ENCODE measurements at regions not wholly inside any gene's neighbourhood (a gene's known extent, or its start where the extent isn't known, plus 50 kb on each side); places are given as distances from the start of the nearest gene placed in this dataset.
"Not testable (repeated sequence)": the region's sequence is repeated elsewhere in the genome, so short reads cannot be mapped to it uniquely, and the experiment has no call there.

- DNase-seq (ENCODE audit: low spot score): no peak
Measured at GRCh38 chr2:239832490-239833268, 192.5 kb downstream of the NDUFA10 start.

DNA sequence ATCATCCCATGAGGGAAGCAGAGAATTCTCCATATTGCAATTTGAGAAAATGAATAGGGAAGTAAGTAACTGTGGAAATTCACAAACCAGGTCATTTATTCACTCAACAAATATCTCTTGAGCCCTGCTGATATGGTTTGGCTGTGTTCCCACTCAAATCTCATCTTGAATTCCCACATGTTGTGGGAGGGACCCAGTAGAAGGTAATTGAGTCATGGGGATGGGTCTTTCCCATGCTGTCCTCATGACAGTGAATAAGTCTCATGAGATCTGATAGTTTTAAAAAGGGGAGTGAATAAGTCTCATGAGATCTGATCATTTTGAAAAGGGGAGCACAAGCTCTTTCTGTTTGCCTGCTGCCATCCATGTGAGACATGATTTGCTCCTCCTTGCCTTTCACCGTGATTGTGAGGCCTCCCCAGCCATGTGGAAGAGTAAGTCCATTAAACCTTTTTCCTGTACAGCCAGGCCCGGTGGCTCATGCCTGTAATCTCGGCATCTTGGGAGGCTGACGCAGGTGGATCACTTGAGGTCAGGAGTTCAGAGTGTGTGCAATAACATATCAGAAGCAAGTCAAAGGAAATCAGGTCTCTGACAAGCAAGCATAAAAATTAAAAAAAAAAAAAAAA, 193.2 kb downstream of the NDUFA10 start:
- DNase-seq (ENCODE audit: low spot score): no peak

DNA sequence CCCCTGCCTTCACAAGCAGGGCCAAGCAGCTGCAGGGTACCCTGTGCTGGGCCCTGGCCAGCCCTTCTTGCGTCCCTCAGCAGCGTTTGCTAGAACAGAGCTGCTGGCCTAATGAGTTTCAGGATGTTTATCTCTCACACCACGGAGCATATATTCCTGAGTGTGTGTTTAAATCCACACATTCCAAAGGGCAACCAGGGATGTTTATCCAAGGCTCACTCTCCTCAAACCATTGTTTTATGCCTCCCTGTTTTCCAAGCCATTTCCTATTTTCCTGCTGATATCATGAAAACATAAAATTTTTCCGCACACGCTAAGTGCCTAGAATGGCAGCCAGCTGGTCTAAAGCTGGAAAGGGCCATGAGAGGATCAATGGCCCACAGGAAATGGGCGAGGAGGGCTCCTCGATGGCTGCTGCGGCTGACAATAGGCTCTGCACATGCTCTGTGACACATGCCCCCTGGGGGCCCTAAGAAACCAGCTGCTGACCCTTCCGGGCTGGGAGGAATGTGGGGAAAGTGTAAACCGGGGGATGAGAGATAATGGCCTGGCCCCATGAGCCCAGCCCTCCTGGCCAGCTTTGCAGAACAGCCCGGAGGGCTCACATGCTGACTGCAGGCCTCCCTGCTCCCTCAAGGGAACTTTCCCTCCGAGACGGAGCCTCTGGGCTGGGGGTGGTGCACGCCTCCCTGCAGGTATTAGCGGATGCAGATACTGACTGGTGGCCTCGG, 194.0 kb downstream of the NDUFA10 start:
- no peak for DNase-seq (ENCODE audit: low spot score)

DNA sequence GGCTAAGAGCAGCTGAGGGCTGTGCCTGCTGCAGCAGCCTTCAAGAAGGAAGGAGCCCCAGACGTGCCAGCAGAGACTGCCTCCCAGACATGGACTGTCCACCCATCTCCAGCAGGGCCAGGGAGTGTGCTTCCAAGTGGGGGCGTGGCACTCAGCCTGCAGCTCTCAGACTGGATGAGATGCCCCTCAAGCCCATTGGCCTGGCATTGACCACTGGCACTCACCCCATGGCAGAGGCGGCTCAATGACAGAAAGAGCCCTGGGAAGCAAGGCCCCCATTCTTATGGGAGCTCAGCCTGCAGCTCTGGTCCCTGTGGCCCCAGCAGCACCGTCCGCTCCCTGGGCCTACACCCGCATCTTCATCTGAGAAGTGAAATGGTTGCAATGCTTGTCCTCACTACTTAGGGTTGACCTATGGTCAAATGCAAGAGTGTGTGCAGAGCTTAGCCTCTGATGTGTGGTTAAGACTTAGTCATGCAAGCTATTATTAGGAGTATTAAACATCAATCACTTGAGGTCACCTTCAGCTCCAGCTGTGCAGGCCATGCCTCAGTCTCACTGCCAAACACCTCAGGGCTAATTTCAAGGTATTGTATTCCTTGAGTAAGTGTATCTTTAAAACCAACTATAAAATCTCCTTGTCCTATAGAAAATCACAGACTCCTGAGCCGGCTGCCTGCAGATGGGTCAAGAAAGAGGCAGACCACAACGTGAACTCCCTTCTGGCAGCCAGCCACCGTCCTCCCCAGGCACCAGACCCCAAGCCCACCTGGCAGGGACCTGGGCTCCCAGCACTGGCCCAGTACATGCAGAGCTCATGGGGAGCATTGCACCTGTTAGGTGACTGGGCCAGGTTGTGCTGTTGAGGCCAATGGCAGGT, 194.8 kb downstream of the NDUFA10 start:
- no peak for DNase-seq (ENCODE audit: low spot score)

- DNase-seq (ENCODE audit: low spot score): no peak
Measured at GRCh38 chr2:239829326-239829725, 195.8 kb downstream of the NDUFA10 start.

GRCh38 chr2:239828973-239829275, 196.2 kb downstream of the NDUFA10 start:
- DNase-seq (ENCODE audit: low spot score): not testable (repeated sequence)

- DNase-seq (ENCODE audit: low spot score): no peak
Measured at GRCh38 chr2:239828192-239828972, 196.8 kb downstream of the NDUFA10 start.

DNA sequence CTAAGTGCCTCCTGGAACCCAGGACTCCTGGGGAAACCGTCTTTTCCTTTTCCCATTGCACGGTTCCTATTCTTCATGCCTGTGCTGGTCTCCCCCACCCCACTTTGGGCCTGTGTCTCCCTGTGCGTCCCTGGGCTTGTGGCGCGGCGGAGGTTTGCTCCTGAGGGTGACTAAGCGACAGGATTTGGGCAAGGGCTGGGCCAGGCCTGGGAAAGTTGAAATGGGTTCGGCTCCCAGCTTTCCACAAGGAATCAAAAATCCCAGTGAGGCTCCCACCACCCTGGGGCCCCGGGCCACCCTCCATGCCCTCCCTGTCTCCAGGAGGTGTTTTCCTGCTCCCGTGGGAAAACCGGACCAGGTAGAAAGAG, 197.6 kb downstream of the NDUFA10 start:
- no peak for DNase-seq (ENCODE audit: low spot score)

DNA sequence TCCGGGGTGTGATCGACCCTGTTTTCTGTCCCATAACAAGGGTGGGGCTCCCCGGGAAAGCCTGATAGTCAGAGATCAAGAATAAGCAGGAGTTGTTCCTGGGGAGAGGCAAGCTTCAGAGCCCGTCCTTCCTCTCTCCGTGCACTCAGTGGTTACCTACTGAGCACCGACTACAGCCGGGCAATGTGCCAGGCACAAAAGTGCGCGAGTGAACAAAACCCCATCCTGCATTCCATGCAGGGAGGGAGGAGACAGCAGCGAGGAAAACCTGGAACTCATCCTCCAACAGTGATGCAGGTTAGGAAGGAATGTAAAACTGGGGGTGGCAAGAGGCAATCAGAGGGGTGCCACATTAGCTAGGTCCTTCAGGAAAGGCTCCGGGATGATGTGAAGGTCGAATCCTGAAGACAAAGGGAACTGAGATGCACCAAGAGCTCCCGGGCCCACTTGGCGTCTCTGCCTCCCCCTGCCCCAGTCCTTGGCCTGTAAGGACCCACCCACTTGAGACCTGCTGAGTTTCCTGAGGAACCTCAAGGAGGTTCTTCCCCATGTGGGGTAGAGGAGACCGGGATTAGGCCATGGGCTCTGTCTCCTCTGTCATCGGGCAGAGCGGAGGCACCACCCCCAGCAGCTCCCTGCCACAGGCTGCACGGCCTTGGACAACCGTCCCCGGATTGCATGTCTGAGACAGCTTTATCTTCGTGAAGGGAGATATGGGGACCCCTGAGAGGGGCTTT, 198.2 kb downstream of the NDUFA10 start:
- DNase-seq (ENCODE audit: low spot score): no peak

DNA sequence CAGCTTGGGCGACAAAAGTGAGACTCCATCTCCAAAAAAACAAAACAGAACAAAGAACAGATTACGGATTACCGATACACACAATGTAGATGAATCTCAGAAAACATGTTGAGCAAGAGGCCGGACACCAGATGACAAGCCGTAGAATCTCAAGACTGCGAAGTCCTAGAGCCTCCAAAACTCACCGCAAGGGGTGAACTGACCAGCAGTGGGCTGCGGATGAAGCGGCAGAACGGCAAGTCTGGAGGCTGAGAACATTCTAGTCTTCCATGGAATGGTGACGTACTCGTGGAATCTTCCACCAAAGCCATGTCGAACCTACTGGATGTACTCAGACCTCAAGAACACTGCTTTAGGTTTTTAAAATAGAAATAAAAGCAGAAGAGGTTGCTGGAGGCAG, 198.8 kb downstream of the NDUFA10 start:
- no peak for DNase-seq (ENCODE audit: low spot score)

DNA sequence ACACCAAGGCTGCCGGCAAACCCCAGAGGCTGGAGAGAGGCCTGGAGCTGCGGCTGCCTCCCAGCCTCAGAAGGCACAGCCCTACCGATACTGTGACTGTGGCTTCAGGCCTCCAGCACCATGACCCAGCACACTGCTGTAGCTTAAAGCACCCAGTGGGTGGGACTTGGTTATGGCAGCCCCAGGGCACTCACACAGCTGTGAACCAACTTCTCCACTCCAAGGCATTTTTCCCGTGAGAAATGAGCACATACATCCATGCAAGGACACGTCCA, 199.5 kb downstream of the NDUFA10 start:
- no peak for DNase-seq (ENCODE audit: low spot score)

GRCh38 chr2:239824866-239825704, 200.1 kb downstream of the NDUFA10 start:
- no peak for DNase-seq (ENCODE audit: low spot score)

DNA sequence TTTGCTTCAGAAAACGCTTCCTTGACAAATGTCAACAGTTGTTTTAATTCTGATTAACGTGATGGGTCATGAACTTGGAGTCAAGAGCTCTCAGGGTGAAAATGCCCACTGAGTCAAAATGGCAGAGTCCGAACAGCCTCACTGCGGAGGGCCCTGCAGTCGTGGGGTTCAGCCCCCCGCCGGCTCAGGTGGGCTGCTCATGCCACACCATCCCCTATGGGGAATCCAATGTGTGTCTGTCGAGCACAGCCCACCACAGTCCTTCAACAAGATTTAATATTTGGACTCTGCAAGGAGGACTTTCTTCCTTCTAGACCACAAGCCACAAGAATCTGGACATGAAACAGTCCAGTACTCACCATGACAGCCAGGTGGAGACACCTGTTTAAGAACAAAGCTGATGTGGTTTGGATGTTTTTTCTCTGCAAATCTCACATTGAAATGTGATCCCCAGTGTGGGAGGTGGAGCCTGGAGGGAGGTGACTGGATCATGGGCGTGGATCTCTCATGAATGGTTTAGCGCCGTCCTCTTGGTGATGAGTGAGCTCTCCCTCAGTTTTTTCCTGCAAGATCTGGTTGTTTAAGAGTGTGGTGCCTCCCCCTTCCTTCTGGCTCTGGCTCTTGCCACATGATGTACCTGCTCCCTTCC, 201.0 kb downstream of the NDUFA10 start:
- peak; percentile 74 for DNase-seq (ENCODE audit: low spot score)

DNA sequence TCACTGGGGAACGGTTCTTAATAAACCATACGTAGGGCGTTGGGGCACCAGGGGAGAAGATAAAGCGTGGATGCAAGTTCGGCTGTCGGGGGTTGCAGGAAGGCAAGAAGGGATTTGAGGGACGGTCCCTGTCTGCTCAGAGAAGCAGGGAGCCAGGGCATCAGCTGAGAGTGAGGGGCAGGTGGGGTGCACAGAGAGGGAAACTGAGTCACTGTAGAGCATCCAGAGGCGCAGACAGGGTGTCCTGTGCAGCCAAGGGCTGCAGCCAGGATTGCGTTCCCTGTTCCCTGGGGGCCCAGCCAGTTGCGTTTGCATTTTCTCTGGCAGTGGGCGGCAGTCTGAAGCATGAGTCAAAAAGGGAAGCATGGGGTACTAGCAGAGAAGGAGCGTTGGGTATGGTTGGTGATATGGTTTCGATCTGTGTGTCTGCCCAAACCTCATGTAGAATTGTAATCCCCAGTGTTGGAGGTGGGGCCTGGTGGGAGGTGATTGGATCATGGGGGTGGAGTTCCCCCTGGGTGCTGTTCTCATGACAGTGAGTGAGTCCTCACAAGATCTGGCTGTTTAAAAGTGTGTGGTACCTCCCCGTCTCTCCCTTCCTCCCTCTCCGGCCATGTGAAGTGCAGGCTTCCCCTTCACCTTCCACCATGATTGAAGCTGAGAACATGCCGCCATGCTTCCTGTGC, 202.9 kb downstream of the NDUFA10 start:
- no peak for DNase-seq (ENCODE audit: low spot score)

DNA sequence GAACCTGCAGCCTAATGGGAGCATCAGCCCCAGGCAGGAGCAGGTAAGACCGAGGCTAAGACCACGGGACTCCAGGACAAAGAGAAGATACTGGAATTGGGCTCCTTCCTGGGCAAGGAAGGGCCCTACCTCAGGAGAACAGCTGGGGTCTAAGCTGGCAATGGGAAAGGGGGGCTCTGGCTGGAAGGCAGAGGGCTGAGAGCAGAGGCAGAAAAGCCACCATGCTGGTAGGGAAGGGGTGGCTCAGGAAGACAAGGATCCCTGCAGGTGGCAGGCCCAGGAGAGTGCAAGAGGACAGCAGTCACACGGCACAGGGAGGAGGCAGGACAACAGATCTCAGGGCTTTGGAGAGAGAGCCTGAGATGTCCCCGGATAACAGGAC, 203.5 kb downstream of the NDUFA10 start:
- no peak for DNase-seq (ENCODE audit: low spot score)

DNA sequence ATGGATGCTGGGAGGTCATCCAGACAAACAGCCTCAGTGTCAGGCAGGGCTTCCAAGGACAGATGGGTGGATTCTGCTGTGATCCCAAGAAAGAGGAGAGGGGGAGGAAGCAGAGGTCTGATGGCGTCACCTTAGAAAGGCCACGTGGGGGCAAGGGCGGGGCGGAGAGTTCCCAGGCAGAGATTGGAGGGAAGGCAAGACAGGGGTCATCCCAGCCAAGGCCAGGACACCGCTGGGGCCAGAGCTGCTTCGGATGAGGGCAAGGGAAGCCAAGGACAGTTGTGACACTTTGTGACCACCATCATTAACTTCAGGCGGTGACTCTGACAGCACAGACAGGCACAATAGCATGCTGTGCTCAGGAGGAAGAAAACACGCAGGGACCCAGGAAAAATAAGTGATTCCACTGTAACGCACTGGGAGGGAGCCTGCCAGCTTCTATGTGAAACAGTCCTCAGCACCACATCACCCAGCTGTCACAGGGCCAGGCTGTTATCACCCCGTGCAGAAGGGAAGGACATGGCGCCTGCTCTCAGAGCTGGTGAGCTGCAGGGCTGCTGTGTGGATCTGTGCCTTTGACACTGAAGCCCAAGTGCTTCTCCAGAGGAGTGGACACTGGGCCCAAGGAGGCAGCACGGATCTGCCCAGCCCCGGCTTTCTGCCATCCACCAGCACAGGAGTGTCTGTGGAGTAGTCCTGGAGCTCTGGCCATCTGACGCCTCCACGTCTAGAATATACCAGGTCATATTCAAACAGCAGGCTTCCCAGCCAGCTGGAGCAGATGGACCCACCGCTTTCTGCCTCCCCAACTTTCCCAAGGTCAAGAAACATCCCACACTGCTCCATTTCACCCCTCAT, 204.1 kb downstream of the NDUFA10 start:
- no peak for DNase-seq (ENCODE audit: low spot score)

GRCh38 chr2:239819974-239820555, 205.1 kb downstream of the NDUFA10 start:
- DNase-seq (ENCODE audit: low spot score): no peak
